HG03469 (cell line): ENCODE measurements at regions not wholly inside any gene's neighbourhood (a gene's known extent, or its start where the extent isn't known, plus 50 kb on each side); places are given as distances from the start of the nearest gene placed in this dataset.

Experiments used
- ATAC-seq: cut with Tn5 transposase; IDR thresholded peaks from one replicate; pipeline ENCODE4 v1.9.1; 2021; ENCODE audit warnings: mild to moderate bottlenecking, moderate library complexity, moderate number of reproducible peaks; ENCODE audit not compliant: unreplicated experiment

- ATAC-seq, result no peak
Observed at GRCh38 chrX:66328950-66329596, 165.0 kb downstream of the HEPH start.

DNA sequence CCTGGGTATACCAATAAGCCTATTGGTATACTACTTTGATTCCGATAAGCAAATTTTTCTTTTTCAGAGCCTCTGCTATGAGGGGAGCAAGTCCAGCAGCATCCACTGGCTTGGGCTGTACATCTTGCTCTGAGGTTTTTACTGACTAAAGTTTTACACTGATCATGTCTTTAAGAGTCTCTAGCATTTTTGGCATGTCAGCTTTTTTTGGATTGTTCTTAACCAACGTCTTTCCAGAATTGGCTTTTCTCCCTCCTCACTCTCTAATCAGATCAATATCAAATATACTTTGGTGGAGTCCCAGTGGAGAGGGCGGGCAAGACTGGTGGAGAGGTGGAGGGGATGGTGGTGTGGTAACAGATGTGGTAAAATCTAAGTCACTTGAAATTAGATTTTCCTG, 196.8 kb downstream of the HEPH start:
- no peak for ATAC-seq

- ATAC-seq, result no peak
Observed at GRCh38 chrX:66384722-66385121, 220.7 kb downstream of the HEPH start.

DNA sequence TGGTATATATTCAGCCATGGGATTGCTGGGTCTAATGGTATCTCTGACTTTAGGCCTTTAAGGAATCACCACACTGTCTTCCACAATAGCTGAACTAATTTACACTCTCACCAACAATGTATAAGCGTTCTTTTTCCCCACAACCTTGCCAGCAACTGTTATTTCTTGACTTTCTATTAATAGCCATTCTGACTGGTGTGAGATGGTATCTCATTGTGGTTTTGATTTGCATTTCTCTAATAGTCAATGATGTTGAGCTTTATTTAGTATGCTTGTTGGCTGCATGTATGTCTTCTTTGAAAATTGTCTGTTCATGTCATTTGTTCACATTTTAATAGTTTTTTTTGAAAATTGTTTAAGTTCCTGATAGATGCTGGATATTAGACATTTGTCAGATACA, 235.2 kb downstream of the HEPH start:
- ATAC-seq, result no peak

- no peak for ATAC-seq
Observed at GRCh38 chrX:66402165-66402564, 236.7 kb downstream of the EDA2R start.

DNA sequence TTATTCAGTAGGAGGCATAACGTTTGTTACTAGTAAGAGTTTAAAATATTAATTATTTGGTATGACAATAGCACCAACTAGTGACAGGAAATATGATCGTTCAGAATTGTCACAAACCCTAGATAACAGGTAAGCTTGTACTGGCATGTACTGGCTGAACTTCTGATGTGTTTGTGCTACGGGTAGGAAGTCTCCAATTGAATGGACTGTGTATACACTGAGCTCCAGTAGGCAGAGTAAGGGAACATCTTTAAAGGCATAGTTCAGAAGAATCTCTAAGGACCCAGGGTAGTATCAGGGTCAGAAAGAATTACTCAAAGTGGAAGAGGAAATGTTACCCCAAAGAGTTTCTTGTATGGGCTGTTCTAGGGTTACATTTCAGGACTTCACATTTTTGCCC, 230.4 kb downstream of the EDA2R start:
- peak; percentile 74 for ATAC-seq

DNA sequence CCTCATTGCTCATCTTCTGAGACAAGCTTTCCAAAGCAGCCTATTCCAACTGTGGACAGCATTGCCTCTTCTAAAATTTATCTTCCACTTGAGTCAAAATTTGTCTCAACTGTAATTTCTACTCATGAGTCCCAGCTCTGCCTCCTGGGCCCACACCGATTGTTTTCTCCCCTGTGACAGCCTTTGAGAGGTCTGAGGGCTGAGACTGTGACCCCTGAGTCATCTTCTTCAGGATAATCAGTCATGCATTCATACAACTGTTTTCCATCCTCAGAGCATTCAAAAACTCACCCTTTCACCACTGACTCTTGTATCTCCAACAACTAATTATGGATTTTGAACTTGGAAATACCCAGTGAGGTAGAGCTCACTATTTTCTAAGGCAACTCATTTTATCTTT, 228.1 kb downstream of the EDA2R start:
- ATAC-seq, result no peak
